ENCODE measurements at regions not wholly inside any gene's neighbourhood (a gene's known extent, or its start where the extent isn't known, plus 50 kb on each side); places are given as distances from the start of the nearest gene placed in this dataset.
"Not testable (repeated sequence)": the region's sequence is repeated elsewhere in the genome, so short reads cannot be mapped to it uniquely, and the experiment has no call there.

- TF ChIP-seq POLR2A (IDR thresholded peaks at IDR 0.05; ENCODE audit: low read length); GATA1 (IDR thresholded peaks at IDR 0.05; ENCODE audit: low read depth, low read length): not testable (repeated sequence)
These were observed 172.7 kb upstream of the KRR1 start for GRCh38 chr12:75683995-75684586.
